Thyroid gland (tissue), 4 donors: ENCODE measurements at regions not wholly inside any gene's neighbourhood (a gene's known extent, or its start where the extent isn't known, plus 50 kb on each side); places are given as distances from the start of the nearest gene placed in this dataset.

Experiments used
- POLR2A ChIP-seq, 2 donors: fragments of 450-650 bp; IDR thresholded peaks; one replicate each; pipeline ENCODE4 v1.6.1; 2017; ENCODE audit warnings: antibody characterized with exemption in 2 of 2, mild to moderate bottlenecking in 2 of 2, moderate library complexity in 1 of 2
- TF ChIP-seq, protein P1 (sequence below), 6 experiments: fragments of 200-600 bp in 3 of 6; fragments of 450-650 bp in 3 of 6; sonication (generic) in 3 of 6; IDR thresholded peaks; one replicate each; pipeline ENCODE4 v1.5.1; 2016 to 2019; ENCODE audit warnings: antibody characterized with exemption in 6 of 6, mild to moderate bottlenecking in 2 of 6, inconsistent platforms in 1 of 6, moderate library complexity in 1 of 6

DNA sequence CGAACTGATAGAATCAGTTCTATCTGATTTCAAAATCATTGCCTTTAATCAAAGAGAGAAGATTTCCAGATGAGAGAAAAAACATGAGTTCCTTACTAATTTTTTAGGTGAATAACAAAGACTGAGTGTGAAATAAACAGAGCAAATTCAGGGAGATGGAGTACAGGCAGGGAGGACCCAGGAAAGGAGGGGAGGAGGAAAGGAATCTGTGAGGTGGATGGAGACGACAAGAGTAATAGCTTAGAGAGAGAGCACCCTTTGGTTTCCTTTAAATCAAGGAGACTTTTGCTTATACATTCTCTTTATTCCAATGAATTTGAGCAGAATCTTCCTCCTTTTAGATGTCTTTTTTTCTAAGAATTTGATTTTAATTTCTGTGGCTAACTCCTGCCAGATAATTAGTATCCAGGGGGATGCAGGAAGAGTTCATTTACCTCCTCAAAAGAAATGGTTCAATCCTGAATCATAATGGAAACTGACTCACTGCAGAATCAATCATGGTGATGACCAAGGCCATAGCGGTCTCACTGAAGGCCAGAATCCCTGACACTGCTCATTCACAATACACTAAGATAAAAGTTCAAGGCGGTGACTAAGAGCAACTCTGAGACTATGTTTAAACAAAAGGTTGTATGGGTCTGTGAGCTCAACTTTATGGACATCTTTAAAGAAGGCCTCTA, 234.0 kb upstream of the ZC3H12C start:
- TF ChIP-seq, protein P1, sequence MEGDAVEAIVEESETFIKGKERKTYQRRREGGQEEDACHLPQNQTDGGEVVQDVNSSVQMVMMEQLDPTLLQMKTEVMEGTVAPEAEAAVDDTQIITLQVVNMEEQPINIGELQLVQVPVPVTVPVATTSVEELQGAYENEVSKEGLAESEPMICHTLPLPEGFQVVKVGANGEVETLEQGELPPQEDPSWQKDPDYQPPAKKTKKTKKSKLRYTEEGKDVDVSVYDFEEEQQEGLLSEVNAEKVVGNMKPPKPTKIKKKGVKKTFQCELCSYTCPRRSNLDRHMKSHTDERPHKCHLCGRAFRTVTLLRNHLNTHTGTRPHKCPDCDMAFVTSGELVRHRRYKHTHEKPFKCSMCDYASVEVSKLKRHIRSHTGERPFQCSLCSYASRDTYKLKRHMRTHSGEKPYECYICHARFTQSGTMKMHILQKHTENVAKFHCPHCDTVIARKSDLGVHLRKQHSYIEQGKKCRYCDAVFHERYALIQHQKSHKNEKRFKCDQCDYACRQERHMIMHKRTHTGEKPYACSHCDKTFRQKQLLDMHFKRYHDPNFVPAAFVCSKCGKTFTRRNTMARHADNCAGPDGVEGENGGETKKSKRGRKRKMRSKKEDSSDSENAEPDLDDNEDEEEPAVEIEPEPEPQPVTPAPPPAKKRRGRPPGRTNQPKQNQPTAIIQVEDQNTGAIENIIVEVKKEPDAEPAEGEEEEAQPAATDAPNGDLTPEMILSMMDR (IDR thresholded peaks at IDR 0.05): no peak
- TF ChIP-seq POLR2A (IDR thresholded peaks at IDR 0.05): no peak
